Ovary (tissue), 3 donors: ENCODE measurements at regions not wholly inside any gene's neighbourhood (a gene's known extent, or its start where the extent isn't known, plus 50 kb on each side); places are given as distances from the start of the nearest gene placed in this dataset.

ENCODE experiments used
- EP300 ChIP-seq: sonication (generic); formaldehyde crosslinking; IDR thresholded peaks from one replicate; pipeline ENCODE4 v1.6.1; 2017; ENCODE audit warnings: antibody characterized with exemption
- TF ChIP-seq, protein P1 (sequence below), 3 donors: fragments of 450-650 bp in 2 of 3; fragments of 200-600 bp in 1 of 3; IDR thresholded peaks; one replicate each; pipeline versions ENCODE4 v1.5.1 to v1.8.0; 2016 to 2022; ENCODE audit warnings: antibody characterized with exemption in 3 of 3, mild to moderate bottlenecking in 1 of 3
- donor health status: DM: no; HTN: no; CAD: no.

DNA sequence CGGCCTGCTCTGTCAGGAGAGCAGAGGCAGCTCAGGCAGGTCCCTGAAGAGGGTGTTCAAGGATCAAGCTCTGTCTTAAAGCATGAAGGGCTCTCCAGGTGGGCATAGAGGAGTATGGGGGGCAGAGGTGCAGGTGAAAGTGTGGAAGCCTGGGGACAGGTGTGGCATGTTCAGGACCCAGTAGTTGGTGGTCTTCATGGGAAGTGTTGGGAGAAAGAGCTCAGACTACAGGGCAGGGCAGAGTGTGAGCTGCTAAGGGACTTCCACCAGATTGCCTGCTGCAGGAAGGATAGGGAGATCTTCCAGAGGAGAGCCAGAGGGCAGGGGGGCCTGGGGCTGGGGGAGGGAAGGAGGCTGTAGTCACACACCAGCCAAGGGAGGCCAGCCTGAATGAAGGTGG, 156.5 kb upstream of the GDF10 start:
- TF ChIP-seq, protein P1, sequence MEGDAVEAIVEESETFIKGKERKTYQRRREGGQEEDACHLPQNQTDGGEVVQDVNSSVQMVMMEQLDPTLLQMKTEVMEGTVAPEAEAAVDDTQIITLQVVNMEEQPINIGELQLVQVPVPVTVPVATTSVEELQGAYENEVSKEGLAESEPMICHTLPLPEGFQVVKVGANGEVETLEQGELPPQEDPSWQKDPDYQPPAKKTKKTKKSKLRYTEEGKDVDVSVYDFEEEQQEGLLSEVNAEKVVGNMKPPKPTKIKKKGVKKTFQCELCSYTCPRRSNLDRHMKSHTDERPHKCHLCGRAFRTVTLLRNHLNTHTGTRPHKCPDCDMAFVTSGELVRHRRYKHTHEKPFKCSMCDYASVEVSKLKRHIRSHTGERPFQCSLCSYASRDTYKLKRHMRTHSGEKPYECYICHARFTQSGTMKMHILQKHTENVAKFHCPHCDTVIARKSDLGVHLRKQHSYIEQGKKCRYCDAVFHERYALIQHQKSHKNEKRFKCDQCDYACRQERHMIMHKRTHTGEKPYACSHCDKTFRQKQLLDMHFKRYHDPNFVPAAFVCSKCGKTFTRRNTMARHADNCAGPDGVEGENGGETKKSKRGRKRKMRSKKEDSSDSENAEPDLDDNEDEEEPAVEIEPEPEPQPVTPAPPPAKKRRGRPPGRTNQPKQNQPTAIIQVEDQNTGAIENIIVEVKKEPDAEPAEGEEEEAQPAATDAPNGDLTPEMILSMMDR (IDR thresholded peaks at IDR 0.05) = no peak
- no peak for TF ChIP-seq EP300
